ENCODE measurements at regions not wholly inside any gene's neighbourhood (a gene's known extent, or its start where the extent isn't known, plus 50 kb on each side); places are given as distances from the start of the nearest gene placed in this dataset.

- no peak for DNase-seq
Measured at GRCh38 chr5:3736926-3737325, 141.3 kb downstream of the IRX1 start.

DNA sequence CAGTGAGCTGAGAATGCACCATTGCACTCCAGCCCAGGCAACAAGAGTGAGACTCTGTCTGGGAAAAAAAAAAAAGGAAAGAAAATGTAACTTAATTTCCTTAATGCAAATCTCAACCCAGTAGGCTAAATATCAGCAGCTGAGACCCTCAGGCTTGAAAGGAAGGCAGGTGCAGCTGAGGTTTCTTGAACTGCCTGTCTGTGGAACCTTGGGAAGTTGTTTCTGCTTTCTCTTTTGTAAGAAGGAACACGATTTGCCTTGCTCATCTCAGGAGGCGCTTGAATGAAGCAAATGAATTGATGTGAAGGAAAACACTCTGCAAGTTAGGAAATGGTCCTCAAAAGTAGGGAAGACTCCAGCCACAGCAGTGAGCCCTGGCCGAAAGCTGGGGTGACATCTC, 143.3 kb downstream of the IRX1 start:
- no peak for DNase-seq

DNA sequence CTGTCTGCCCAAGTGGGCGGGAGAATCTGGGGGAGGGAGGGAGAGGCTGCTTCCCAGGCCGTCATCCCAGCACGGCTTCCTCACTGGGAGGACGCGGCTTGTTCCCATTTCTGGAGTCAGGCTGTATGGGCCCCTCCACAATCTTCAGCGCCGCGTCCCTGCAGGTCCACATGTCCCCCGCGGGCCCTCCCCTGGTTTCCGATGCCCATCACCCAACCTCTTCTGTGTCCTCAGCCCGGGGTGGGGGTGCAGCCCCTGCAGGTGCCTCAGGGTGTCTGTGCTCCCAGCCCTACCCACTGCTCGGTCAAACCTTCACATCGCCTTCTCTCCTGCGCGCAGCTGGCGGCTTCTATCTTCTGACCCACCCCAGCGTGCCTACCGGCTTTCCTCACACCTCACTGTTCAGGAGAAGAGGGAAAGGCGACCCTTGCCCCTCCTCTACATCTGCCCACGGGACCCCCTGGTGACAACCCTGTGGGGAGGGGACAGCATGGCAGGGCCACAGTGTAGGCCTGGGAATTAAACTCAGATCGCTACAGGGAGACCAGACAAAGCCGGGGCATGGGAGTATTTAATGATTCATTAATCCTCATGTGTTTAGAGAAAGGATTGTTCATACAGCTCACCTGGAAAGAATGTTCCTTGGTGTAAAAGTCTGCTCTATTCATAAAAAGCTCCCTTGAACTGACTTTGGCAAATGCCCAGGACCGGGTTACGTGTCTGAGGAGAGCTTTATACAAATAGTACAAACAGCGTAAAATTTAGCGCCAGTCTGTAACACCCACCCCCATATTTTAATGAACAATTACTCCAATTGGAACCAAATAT, 145.1 kb downstream of the IRX1 start:
- no peak for DNase-seq

DNA sequence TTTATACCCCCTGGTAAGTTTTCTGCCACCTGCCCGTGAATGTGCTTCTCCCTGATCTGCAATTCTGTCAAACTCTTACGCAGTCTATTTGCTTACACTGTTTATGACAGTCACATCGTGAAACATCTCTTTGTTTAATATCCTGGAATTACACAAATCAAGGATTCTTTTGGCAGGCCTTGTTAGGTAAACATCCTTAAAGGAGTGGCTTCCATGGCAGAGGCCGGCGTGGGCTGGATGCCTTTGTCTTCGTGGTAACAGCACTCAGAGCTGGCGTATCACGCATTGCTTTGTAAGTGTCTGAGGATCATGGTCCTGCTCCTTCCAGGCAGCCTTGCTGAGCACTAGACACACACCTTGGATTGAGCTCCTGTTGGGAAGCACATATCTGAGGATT, 145.7 kb downstream of the IRX1 start:
- no peak for DNase-seq

- no peak for DNase-seq
Measured at GRCh38 chr5:3742750-3743149, 147.1 kb downstream of the IRX1 start.

GRCh38 chr5:3751846-3752245, 156.2 kb downstream of the IRX1 start:
- no peak for DNase-seq

DNA sequence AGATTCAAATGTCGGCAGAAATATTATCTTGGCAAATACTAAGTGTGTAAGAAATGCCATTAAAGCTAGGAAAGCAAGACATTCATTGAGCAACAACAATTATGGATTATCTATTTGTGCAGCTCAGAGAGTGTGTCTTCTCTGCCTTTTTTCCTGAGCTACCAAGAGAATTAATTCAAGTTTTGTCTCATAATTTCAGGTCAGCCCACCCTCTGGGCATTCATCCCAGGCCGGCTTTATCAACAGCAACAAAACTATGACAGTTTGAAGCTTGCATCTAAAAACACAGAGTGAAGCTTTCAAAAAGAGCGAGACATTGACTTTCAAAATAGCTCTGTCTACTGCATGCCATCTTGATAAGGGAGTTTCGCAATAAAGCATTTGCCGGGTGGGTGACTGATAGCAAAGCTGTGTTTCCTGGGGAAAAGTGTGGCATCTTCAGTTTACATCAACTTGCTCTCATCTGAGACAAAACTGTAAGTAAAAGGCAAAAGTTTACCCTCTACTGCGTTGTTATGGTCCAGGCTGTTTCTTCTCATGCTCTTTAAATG, 182.4 kb downstream of the IRX1 start:
- DNase-seq: no peak

DNA sequence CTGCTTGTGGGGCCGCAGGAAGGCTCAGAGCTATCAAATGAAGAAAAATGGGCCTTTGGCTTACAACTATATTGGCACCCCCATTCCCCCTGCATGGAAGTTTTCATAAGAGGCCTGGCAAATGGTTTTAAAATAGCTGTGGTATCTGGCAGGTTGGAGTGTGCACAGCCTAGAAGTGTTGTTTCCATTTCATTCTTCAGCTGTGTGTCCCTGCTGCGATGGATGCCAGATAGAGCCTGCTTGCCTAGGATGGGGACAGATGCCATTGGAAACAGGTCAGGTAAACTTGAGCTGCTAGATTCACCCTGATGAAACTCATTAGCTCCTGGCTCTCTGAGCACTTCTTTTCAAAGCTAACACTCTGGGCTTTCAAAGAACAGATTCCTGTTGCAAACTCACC, 183.3 kb downstream of the IRX1 start:
- no peak for DNase-seq

DNA sequence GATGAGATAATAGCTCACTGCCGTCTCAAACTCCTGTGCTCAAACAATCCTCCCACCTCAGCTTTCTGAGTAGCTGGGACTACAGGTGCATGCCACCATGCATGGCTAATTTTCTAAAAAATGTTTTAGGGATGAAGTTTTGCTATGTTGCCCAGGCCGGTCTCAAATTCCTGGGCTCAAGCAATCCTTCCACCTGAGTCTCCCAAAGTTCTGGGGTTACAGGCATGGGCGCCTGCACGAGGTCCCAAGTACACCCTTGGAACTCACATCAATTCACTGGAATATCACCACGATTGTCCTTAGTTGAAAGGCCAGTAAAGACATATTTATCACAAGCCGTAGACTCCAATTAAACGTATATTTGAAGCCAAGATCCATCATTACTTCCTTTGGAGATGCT, 184.6 kb downstream of the IRX1 start:
- DNase-seq: no peak

- DNase-seq: no peak
Measured at GRCh38 chr5:3780907-3781306, 185.3 kb downstream of the IRX1 start.

DNA sequence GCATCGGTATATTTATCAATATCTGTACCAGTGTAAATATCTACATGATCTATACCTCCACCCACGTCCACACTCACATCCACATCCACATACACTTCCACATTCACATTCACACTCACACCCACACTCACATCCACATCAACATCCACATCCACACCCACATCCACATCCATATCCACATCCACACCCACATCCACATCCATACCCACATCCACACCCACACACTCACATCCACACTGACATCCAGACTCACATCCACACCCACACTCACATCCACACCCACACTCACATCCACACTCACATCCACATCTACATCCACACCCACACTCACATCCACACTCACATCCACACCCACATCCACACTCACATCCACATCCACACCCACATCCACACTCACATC, 189.2 kb downstream of the IRX1 start:
- no peak for DNase-seq

DNA sequence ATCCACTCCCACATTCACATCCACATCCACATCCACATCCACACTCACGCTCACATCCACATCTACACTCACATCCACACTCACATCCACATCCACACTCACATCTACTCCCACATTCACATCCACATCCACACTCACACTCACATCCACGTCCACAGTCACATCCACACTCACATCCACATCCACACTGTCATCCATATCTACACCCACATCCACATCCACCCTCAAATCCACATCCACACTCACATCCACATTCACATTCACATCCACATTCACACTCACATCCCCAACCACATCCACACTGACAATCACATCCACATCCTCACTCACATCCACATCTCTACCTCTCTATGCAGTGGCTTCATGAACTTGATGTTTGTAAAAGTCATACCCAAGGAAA, 190.5 kb downstream of the IRX1 start:
- DNase-seq: no peak

DNA sequence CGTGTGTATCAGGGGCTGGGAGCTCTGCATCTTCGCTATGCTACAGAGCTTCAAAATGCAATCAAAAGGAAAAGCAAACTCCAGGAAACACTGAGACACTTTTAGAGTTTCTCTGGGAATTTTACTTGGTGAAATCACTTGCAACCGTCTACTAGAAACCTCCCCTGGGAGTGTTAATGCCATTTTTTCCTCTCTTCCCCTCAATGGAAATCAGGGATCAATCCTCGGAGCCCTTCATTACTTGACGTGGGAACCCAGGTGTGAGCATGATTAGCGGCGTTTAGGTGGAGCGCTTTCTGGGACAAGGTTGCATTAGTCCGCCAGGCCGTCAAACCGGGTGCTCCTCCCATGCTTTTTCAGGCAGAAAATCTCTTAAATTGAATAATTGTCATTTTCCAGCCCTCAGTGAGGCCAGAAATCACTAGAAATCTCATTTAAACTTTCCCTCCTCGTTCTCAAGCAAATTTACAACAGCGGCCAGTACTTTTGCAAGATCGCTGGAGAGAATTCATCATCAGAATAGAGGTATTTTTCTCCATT, 191.3 kb downstream of the IRX1 start:
- no peak for DNase-seq

DNA sequence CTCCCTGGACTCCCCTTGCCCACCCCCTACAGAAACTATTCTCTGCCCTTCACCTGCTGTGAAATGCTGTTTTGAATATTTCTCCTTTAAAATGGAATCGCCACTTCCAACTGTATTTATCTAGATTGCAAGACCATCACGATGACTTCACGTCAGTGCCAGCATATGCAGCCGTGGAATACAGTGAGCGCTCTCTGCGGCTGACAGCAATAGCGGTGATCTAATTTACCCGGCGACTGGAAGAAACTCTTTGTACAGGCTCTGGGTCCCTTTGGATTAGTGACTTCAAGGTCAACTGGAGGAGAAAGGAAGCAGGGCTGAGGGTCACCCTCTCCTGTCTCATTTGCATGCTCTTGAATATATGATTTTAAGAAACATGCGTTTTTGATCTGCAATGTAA, 192.0 kb downstream of the IRX1 start:
- DNase-seq: no peak

DNA sequence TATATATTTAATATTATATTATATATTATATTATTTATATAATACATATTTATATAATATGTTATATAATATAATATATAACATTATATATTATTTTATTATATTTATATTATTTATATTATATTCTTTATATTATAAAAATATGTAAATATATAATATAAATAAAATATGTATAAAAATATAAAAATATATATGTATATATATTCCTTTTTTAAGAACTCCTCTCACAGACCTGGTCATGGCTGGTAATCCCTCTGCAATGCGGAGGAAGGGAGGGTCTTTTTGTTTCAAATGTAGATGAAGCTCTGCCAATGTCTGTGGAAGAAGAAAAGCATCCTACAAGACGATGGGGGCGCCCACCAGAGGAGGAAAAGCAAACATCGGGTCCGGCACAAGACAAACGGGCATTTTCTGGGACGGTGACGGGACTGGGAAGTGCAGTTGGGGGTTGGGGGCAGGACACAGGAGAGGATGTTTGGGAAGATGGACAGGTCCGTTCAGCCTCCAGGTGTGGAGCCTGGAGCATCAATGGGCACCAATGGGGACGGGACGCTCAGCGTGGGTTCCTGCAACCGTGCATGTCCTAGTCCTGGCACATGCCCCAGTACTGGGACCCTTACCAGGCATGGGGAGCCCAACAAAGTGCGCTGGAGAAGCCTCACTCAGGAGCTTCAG, 194.0 kb downstream of the IRX1 start:
- no peak for DNase-seq

GRCh38 chr5:3793162-3793561, 197.5 kb downstream of the IRX1 start:
- no peak for DNase-seq

DNA sequence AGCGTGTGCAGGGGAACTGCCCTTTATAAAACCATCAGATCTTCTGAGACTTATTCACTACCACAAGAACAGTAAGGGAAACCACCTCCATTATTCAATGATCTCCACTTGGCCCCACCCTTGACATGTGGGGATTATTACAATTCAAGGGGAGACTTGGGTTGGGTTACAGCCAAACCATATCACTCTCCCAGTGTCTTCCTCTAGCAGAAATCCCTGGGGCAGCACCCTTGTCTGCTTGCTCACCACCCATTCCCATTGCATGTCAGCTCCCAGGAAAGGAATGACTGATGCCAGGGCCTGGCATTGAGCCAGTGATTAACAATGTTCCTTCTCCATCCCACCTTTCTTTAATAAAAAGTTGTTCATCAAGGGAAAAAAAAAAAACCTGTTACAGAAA, 199.0 kb downstream of the IRX1 start:
- DNase-seq: no peak

GRCh38 chr5:3796736-3797135, 201.1 kb downstream of the IRX1 start:
- no peak for DNase-seq

- no peak for DNase-seq
Measured at GRCh38 chr5:3801967-3802366, 206.3 kb downstream of the IRX1 start.

DNA sequence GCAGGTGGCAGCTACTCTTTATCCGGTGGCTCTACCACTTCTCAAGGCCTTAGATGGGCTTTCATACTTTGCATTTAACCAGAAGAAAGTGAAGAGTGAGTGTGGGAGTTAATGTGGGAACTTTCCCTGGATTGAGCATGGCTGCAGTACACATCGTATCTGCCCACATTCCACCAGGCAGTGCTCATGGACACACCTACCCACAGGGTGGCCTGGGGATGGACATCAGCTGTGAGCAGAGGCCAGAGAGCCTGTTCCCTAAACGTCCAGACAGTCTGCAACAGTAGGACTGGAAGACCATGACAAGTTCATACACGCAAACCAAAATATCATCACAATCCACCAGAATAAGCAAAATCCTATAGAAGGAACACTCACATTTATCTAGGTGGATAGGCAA, 213.8 kb downstream of the IRX1 start:
- no peak for DNase-seq

DNA sequence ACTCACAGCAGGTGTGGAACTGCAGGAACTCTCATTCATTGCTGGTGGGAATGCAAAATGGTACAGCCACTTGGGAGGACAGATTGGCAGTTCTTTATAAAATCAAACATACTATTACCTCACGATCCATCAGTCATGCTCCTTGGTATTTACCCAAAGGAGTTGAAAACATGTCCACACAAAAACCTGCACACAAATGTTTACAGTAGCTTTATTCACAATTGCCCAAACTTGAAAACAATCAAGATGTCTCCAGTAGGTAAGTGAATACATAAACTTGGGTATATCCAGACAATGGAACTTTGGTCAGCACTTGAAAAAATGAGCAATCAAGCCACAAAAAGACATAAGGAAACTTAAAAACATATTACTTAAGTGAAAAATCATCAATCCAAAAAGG, 215.5 kb downstream of the IRX1 start:
- no peak for DNase-seq

GRCh38 chr5:3818624-3819023, 223.0 kb downstream of the IRX1 start:
- DNase-seq: no peak

- no peak for DNase-seq
Measured at GRCh38 chr5:3825531-3826451, 230.2 kb downstream of the IRX1 start.

All from activated CD4-positive, CD25-positive, alpha-beta regulatory T cell (primary cell).